HL-60 (cell line): ENCODE measurements at regions not wholly inside any gene's neighbourhood (a gene's known extent, or its start where the extent isn't known, plus 50 kb on each side); places are given as distances from the start of the nearest gene placed in this dataset.
"Not testable (repeated sequence)": the region's sequence is repeated elsewhere in the genome, so short reads cannot be mapped to it uniquely, and the experiment has no call there.

ENCODE experiments used
- DNase-seq, 2 experiments: peaks; one replicate each; pipeline ENCODE4 v3.0.0-alpha.2; 2010 to 2020; ENCODE audit warnings: low read depth in 1 of 2, low spot score in 1 of 2
- H3K27ac ChIP-seq: fragments of 250-450 bp; sonication (Bioruptor Pico); replicated peaks from 2 replicates; pipeline ENCODE4 v1.5.1; 2020; ENCODE audit warnings: mild to moderate bottlenecking, moderate library complexity
- H3K27me3 ChIP-seq: fragments of 250-450 bp; sonication (Bioruptor Pico); 2 replicates; pipeline ENCODE4 v1.5.1; 2021; ENCODE audit warnings: mild to moderate bottlenecking, moderate library complexity; ENCODE audit not compliant: insufficient read depth, poor library complexity, severe bottlenecking
- H3K4me3 ChIP-seq: replicated peaks from 2 replicates; pipeline ENCODE4 v1.5.1; 2011; ENCODE audit warnings: mild to moderate bottlenecking, control low read depth, low read length; ENCODE audit not compliant: insufficient read depth
- CTCF ChIP-seq: IDR thresholded peaks from one replicate; pipeline ENCODE4 v1.5.1; 2011; ENCODE audit warnings: low read length, control low read depth, inconsistent platforms; ENCODE audit not compliant: insufficient read depth
- GABPA ChIP-seq: IDR thresholded peaks from 2 replicates; pipeline ENCODE4 v1.6.1; 2012; ENCODE audit warnings: low read depth
- POLR2AphosphoS5 ChIP-seq: IDR thresholded peaks from 2 replicates; pipeline ENCODE4 v1.6.1; 2012; ENCODE audit warnings: low read depth
- REST ChIP-seq: IDR thresholded peaks from 2 replicates; pipeline ENCODE4 v1.6.1; 2012; ENCODE audit warnings: low read depth; ENCODE audit not compliant: insufficient replicate concordance
- SPI1 ChIP-seq: IDR thresholded peaks from 2 replicates; pipeline ENCODE4 v1.6.1; 2012; ENCODE audit warnings: low read depth, mild to moderate bottlenecking, borderline replicate concordance

DNA sequence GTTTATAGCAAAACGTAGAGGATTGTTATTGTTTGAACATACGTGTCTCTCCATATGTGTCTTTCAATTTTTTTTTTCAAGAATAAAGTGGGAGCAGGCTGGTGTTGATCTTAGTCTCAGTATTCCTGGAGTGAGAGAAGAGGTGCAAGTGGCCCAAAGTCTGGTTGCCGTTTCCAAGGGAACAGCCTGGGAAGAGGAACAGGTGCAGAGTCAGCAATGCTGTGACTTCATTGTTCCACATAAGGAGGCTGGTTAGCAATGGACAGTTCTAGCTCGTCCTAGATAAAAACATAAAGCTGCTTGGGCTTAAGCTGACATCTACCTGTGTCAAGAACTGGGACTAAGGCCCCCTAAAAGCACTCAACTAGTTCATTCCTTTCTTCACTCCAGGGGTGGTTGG is 626.6 kb upstream of the TPK1 start:
- H3K27ac ChIP-seq, result no peak overlapping the region
- H3K4me3 ChIP-seq, result no peak overlapping the region
- DNase-seq, result no peak
- H3K27me3 ChIP-seq, result no peaks in the 10 kb centered on the region
- no peak for TF ChIP-seq CTCF
- TF ChIP-seq SPI1, result no peak
- TF ChIP-seq REST, result no peak
- TF ChIP-seq GABPA, result no peak
- TF ChIP-seq POLR2AphosphoS5, result no peak

- Histone ChIP-seq H3K4me3 (no peak overlapping the region), H3K27ac (no peak overlapping the region), H3K27me3 (no peaks in the 10 kb centered on the region)
- DNase-seq, result no peak
- TF ChIP-seq CTCF (no peak), POLR2AphosphoS5 (no peak), SPI1 (no peak), REST (no peak), GABPA (no peak)
These were observed 599.0 kb upstream of the TPK1 start for GRCh38 chr7:145434811-145435210.

DNA sequence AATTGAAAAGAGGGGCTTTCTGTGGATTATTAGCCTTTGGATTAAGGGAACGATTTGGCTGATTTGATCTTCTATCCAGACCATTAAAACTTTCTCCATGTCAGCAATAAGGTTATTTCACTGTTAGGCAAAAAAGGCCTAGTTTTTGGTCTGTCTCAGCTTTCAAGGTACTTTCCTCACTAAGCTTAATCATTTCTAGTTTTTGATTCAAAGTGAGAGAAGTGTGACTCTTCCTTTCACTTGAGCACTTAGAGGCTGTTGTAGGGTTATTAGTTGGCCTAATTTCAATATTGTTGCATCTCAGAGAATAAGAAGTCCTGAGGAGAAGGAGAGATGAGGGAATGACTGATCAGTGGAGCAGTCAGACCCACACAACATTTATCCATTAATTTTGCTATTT is 596.0 kb upstream of the TPK1 start:
- H3K27ac ChIP-seq, result no peak overlapping the region
- H3K4me3 ChIP-seq, result no peak overlapping the region
- DNase-seq, result no peak
- no peaks in the 10 kb centered on the region for H3K27me3 ChIP-seq
- TF ChIP-seq CTCF (no peak), POLR2AphosphoS5 (no peak), REST (no peak)

- not testable (repeated sequence) for H3K4me3 ChIP-seq, DNase-seq, H3K27me3 ChIP-seq, H3K27ac ChIP-seq
These were observed 582.6 kb upstream of the TPK1 start for GRCh38 chr7:145418481-145418880.
